Liver (tissue), 8 donors: ENCODE measurements at regions not wholly inside any gene's neighbourhood (a gene's known extent, or its start where the extent isn't known, plus 50 kb on each side); places are given as distances from the start of the nearest gene placed in this dataset.

Experiments used
- DNase-seq: peaks from one replicate; pipeline ENCODE4 v3.0.0-alpha.2; 2017; ENCODE audit warnings: low spot score
- H3K27ac ChIP-seq, 2 donors: one replicate each; pipeline ENCODE4 v1.7.0; 2013; ENCODE audit warnings: inconsistent platforms in 2 of 2, low read length in 2 of 2, control low read depth in 1 of 2, low read depth in 1 of 2, mild to moderate bottlenecking in 1 of 2
- H3K27me3 ChIP-seq, 4 donors: one replicate each; pipeline versions ENCODE4 v1.6.1 to v1.7.0; 2013; ENCODE audit warnings: low read length in 3 of 4, inconsistent platforms in 1 of 4, mild to moderate bottlenecking in 1 of 4, moderate library complexity in 1 of 4; ENCODE audit not compliant: control insufficient read depth in 4 of 4, insufficient read depth in 4 of 4
- H3K36me3 ChIP-seq, 4 donors: one replicate each; pipeline versions ENCODE4 v1.6.1 to v1.7.0; 2013; ENCODE audit warnings: low read length in 3 of 4, mild to moderate bottlenecking in 3 of 4, low read depth in 1 of 4, moderate library complexity in 1 of 4; ENCODE audit not compliant: control insufficient read depth in 4 of 4, insufficient read depth in 3 of 4
- H3K4me1 ChIP-seq, 4 donors: one replicate each; pipeline versions ENCODE4 v1.6.1 to v1.7.0; 2013; ENCODE audit warnings: low read length in 3 of 4, mild to moderate bottlenecking in 3 of 4, moderate library complexity in 1 of 4; ENCODE audit not compliant: control insufficient read depth in 4 of 4, insufficient read depth in 4 of 4
- H3K4me3 ChIP-seq, 3 donors: one replicate each; pipeline versions ENCODE4 v1.6.1 to v1.7.0; 2013; ENCODE audit warnings: low read length in 3 of 3, control low read depth in 1 of 3, low read depth in 1 of 3, mild to moderate bottlenecking in 1 of 3
- H3K9ac ChIP-seq, 2 donors: one replicate each; pipeline ENCODE4 v1.7.0; 2013; ENCODE audit warnings: low read length in 2 of 2, mild to moderate bottlenecking in 2 of 2, moderate library complexity in 2 of 2, control low read depth in 1 of 2, low read depth in 1 of 2
- H3K9me3 ChIP-seq, 4 donors: one replicate each; pipeline versions ENCODE4 v1.6.1 to v1.7.0; 2013; ENCODE audit warnings: low read length in 3 of 4; ENCODE audit not compliant: control insufficient read depth in 4 of 4
- CTCF ChIP-seq: fragments of 150-350 bp; IDR thresholded peaks from 2 replicates; pipeline ENCODE4 v1.5.1; 2017; ENCODE audit warnings: improper control_type of control experiment, low read depth, low read length; ENCODE audit not compliant: missing input control
- FOXA2 ChIP-seq: IDR thresholded peaks from 2 replicates; pipeline ENCODE4 v1.6.1; 2016; ENCODE audit warnings: antibody characterized with exemption
- HNF4A ChIP-seq, 2 donors: conservative IDR thresholded peaks; 2 replicates each; pipeline ENCODE4 v1.6.1; 2016; ENCODE audit warnings: antibody characterized with exemption in 2 of 2, mild to moderate bottlenecking in 2 of 2
- HNF4G ChIP-seq: IDR thresholded peaks from 2 replicates; pipeline ENCODE4 v1.6.1; 2016; ENCODE audit warnings: antibody characterized with exemption
- RXRA ChIP-seq, 2 donors: IDR thresholded peaks; 2 replicates each; pipeline ENCODE4 v1.6.1; 2017 to 2018; ENCODE audit warnings: antibody characterized with exemption in 2 of 2, mild to moderate bottlenecking in 1 of 2
- SP1 ChIP-seq: IDR thresholded peaks from 2 replicates; pipeline ENCODE4 v1.6.1; 2018; ENCODE audit warnings: antibody characterized with exemption, mild to moderate bottlenecking
- ZBTB33 ChIP-seq: IDR thresholded peaks from 2 replicates; pipeline ENCODE4 v1.6.1; 2016; ENCODE audit warnings: antibody characterized with exemption
- WGBS: extraction: QIAGEN DNeasy Blood & Tissue Kit; methylation state at CpG from one replicate; pipeline ENCODE4 v1.1.7; 2013; 5-methylcytosine and 5-hydroxymethylcytosine counted together
- TF ChIP-seq, protein P1 (sequence below): IDR thresholded peaks from 2 replicates; pipeline ENCODE4 v1.6.1; 2016; ENCODE audit warnings: antibody characterized with exemption, mild to moderate bottlenecking
- donor health status: healthy.
- donor health status: healthy.
- donor health status: healthy.
- donor health status: healthy.
- donor health status: healthy.

DNA sequence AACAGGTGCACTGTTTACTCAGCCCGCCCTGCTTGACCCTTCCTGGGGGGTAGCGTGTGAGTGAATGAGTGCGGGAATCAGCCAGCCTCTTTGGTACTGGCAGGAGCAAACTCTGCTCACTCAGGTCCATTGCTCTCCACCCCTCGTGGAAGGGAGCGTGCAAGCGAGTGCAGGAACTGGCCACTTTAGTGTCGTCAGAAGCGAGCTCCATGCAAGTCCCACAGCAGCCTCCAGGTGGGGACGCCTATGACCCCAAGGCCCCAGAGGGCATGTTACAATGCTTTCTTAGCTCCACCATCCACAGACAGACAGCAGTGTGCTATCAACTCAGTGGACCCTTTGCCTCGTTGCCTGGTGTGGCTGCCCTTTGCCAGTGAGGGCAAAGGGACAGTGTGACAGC is 1025.1 kb upstream of the CDH8 start:
- Histone ChIP-seq H3K4me1 (no peaks in the 10 kb centered on the region), H3K27me3 (peaks cover 0 to 2% (median 0%) of the 10 kb centered on the region in 4 donors), H3K9me3 (no peaks in the 10 kb centered on the region), H3K36me3 (no peaks in the 10 kb centered on the region), H3K27ac (no peak overlapping the region), H3K4me3 (no peak overlapping the region), H3K9ac (no peak overlapping the region)
- 77% methylated on average over 10 of the region's 10 CpGs for WGBS
- no peak for DNase-seq
- TF ChIP-seq SP1 (no peak), CTCF (no peak), RXRA (IDR thresholded peaks at IDR 0.05) (no peak), ZBTB33 (no peak)
- TF ChIP-seq, protein P1, sequence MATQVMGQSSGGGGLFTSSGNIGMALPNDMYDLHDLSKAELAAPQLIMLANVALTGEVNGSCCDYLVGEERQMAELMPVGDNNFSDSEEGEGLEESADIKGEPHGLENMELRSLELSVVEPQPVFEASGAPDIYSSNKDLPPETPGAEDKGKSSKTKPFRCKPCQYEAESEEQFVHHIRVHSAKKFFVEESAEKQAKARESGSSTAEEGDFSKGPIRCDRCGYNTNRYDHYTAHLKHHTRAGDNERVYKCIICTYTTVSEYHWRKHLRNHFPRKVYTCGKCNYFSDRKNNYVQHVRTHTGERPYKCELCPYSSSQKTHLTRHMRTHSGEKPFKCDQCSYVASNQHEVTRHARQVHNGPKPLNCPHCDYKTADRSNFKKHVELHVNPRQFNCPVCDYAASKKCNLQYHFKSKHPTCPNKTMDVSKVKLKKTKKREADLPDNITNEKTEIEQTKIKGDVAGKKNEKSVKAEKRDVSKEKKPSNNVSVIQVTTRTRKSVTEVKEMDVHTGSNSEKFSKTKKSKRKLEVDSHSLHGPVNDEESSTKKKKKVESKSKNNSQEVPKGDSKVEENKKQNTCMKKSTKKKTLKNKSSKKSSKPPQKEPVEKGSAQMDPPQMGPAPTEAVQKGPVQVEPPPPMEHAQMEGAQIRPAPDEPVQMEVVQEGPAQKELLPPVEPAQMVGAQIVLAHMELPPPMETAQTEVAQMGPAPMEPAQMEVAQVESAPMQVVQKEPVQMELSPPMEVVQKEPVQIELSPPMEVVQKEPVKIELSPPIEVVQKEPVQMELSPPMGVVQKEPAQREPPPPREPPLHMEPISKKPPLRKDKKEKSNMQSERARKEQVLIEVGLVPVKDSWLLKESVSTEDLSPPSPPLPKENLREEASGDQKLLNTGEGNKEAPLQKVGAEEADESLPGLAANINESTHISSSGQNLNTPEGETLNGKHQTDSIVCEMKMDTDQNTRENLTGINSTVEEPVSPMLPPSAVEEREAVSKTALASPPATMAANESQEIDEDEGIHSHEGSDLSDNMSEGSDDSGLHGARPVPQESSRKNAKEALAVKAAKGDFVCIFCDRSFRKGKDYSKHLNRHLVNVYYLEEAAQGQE = no peak

- TF ChIP-seq HNF4G = no peak
- Histone ChIP-seq H3K4me1 (no peaks in the 10 kb centered on the region), H3K27ac (no peak overlapping the region), H3K9me3 (no peaks in the 10 kb centered on the region), H3K4me3 (no peak overlapping the region), H3K9ac (no peak overlapping the region), H3K36me3 (no peaks in the 10 kb centered on the region), H3K27me3 (peaks cover 0 to 3% (median 0%) of the 10 kb centered on the region in 4 donors)
- WGBS = 82% methylated on average over 6 of the region's 6 CpGs
- DNase-seq = no peak
These were observed 1023.4 kb upstream of the CDH8 start for GRCh38 chr16:63059676-63060075.

- H3K4me3 ChIP-seq = no peak overlapping the region
- DNase-seq = no peak
- H3K27ac ChIP-seq = no peak overlapping the region
- H3K9me3 ChIP-seq = no peaks in the 10 kb centered on the region
- no peaks in the 10 kb centered on the region for H3K4me1 ChIP-seq
- peaks cover 0 to 3% (median 0%) of the 10 kb centered on the region in 4 donors for H3K27me3 ChIP-seq
- no peak overlapping the region for H3K9ac ChIP-seq
- TF ChIP-seq SP1 (no peak), HNF4G (no peak), FOXA2 (no peak), HNF4A (conservative IDR thresholded peaks at IDR 0.05) (no peak)
- no peaks in the 10 kb centered on the region for H3K36me3 ChIP-seq
- WGBS = 65% methylated on average over 3 of the region's 3 CpGs
These were observed 1021.1 kb upstream of the CDH8 start for GRCh38 chr16:63057341-63057740.
